ENCODE measurements at regions not wholly inside any gene's neighbourhood (a gene's known extent, or its start where the extent isn't known, plus 50 kb on each side); places are given as distances from the start of the nearest gene placed in this dataset.

DNA sequence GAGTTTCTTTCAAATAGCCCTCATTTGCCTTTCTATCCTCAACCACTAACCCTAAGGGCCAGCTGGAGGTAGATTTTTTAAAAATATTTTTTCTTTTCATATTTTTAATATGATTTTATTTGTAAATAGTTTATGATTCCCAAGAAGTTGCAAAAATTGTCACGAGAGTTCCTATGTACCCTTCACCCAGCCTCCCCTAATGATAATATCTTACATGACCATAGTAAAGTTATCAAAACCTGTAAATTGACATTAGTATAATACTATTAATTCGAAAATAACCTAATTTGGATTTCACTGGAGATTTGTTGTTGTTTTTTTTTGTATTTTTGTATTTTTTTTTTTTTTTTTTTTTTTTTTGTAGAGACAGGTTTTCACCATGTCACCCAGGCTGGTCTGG lies 495.5 kb downstream of the MIAT start:
- Histone ChIP-seq H3K79me2 (ENCODE audit: insufficient read depth, low read length) (no peaks in the 10 kb centered on the region), H3K27ac (ENCODE audit: low read depth, low read length, poor library complexity, severe bottlenecking) (no peak overlapping the region), H2AFZ (ENCODE audit: low read length) (no peak overlapping the region), H3K4me2 (ENCODE audit: low read length) (no peak overlapping the region), H4K20me1 (ENCODE audit: insufficient read depth, low read length) (no peaks in the 10 kb centered on the region), H3K4me3 (ENCODE audit: low read depth, low read length, poor library complexity, severe bottlenecking) (no peak overlapping the region), H3K9me2 (ENCODE audit: low read depth, low read length) (no peaks in the 10 kb centered on the region), H3K4me1 (ENCODE audit: insufficient read depth, low read length, severe bottlenecking) (no peaks in the 10 kb centered on the region), H3K36me3 (ENCODE audit: insufficient read depth, low read length) (no peaks in the 10 kb centered on the region), H3K9ac (ENCODE audit: low read length) (no peak overlapping the region), H3K27me3 (ENCODE audit: insufficient read depth, low read length) (no peaks in the 10 kb centered on the region), H3K9me3 (ENCODE audit: low read length) (no peaks in the 10 kb centered on the region), H3F3A (ENCODE audit: insufficient read depth, low read length) (no peaks in the 10 kb centered on the region)
- TF ChIP-seq EZH2 (IDR thresholded peaks at IDR 0.05; ENCODE audit: borderline replicate concordance, low read length): no peak
- no peak for TF ChIP-seq CTCF (IDR thresholded peaks at IDR 0.05; ENCODE audit: low read length)

- Histone ChIP-seq H3K4me3 (ENCODE audit: low read depth, low read length, poor library complexity, severe bottlenecking) (no peak overlapping the region), H3K9me3 (ENCODE audit: low read length) (no peaks in the 10 kb centered on the region), H3K27ac (ENCODE audit: low read depth, low read length, poor library complexity, severe bottlenecking) (no peak overlapping the region), H3K79me2 (ENCODE audit: insufficient read depth, low read length) (no peaks in the 10 kb centered on the region), H3K4me1 (ENCODE audit: insufficient read depth, low read length, severe bottlenecking) (no peaks in the 10 kb centered on the region), H3K4me2 (ENCODE audit: low read length) (no peak overlapping the region), H3F3A (ENCODE audit: insufficient read depth, low read length) (no peaks in the 10 kb centered on the region), H2AFZ (ENCODE audit: low read length) (no peak overlapping the region), H3K36me3 (ENCODE audit: insufficient read depth, low read length) (no peaks in the 10 kb centered on the region), H4K20me1 (ENCODE audit: insufficient read depth, low read length) (no peaks in the 10 kb centered on the region), H3K9me2 (ENCODE audit: low read depth, low read length) (no peaks in the 10 kb centered on the region), H3K9ac (ENCODE audit: low read length) (no peak overlapping the region), H3K27me3 (ENCODE audit: insufficient read depth, low read length) (no peaks in the 10 kb centered on the region)
- TF ChIP-seq CTCF (IDR thresholded peaks at IDR 0.05; ENCODE audit: low read length) (no peak), EZH2 (IDR thresholded peaks at IDR 0.05; ENCODE audit: borderline replicate concordance, low read length) (no peak)
Measured at GRCh38 chr22:27153386-27153785, 496.0 kb downstream of the MIAT start.

- H3K9me3 ChIP-seq (ENCODE audit: low read length): no peaks in the 10 kb centered on the region
- H3K27ac ChIP-seq (ENCODE audit: low read depth, low read length, poor library complexity, severe bottlenecking): no peak overlapping the region
- no peaks in the 10 kb centered on the region for H3K4me1 ChIP-seq (ENCODE audit: insufficient read depth, low read length, severe bottlenecking)
- H3K9me2 ChIP-seq (ENCODE audit: low read depth, low read length): no peaks in the 10 kb centered on the region
- no peak overlapping the region for H3K9ac ChIP-seq (ENCODE audit: low read length)
- H3K4me3 ChIP-seq (ENCODE audit: low read depth, low read length, poor library complexity, severe bottlenecking): no peak overlapping the region
- TF ChIP-seq EZH2 (IDR thresholded peaks at IDR 0.05; ENCODE audit: borderline replicate concordance, low read length): no peak
- TF ChIP-seq CTCF (IDR thresholded peaks at IDR 0.05; ENCODE audit: low read length): no peak
- H4K20me1 ChIP-seq (ENCODE audit: insufficient read depth, low read length): no peaks in the 10 kb centered on the region
- H3K36me3 ChIP-seq (ENCODE audit: insufficient read depth, low read length): no peaks in the 10 kb centered on the region
- H2AFZ ChIP-seq (ENCODE audit: low read length): no peak overlapping the region
- no peaks in the 10 kb centered on the region for H3F3A ChIP-seq (ENCODE audit: insufficient read depth, low read length)
- H3K79me2 ChIP-seq (ENCODE audit: insufficient read depth, low read length): no peaks in the 10 kb centered on the region
- no peak overlapping the region for H3K4me2 ChIP-seq (ENCODE audit: low read length)
- H3K27me3 ChIP-seq (ENCODE audit: insufficient read depth, low read length): no peaks in the 10 kb centered on the region
Measured at GRCh38 chr22:27154717-27155116, 497.3 kb downstream of the MIAT start.

Measured in OCI-LY1 (cell line).